ENCODE measurements at regions not wholly inside any gene's neighbourhood (a gene's known extent, or its start where the extent isn't known, plus 50 kb on each side); places are given as distances from the start of the nearest gene placed in this dataset.

DNA sequence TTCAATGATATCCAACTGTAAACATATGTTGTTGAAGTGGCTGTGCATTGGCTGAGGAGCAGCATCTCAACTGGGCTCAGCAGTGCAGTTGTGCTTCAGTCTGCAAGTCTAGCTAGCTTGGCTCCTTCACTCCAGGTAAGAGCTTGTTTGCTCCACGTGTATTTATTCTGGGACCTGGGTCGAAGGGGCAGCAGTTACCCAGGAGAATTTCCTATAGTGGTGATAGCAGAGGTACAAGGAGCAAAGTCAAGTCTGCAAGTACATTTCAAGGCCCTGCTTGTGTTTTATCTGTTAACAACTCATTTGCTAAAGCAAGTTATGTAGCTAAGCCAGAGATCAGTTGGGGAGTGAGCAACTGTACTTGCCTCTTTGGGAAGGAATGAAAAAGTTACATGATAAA lies 286.2 kb upstream of the UMPS start:
- no peak for DNase-seq (ENCODE audit: low spot score)

DNA sequence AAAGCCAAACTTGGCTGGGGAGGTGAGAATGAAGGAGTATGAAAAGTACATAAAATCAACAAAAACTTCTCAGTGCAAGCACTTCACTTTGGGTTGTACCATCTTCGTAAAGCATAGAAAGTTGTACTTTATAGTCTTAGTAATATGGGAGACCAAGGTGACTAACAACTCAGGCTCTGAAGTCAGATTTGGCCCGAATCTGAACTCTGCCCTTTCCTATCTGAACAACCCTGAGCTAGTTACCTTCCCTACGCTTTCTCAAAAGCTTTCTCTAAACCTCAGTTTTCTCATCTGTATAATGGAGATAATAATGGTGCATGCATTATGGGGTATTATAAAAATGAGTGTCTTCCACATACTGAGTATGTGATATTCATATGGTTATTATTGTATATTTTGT lies 285.4 kb upstream of the UMPS start:
- no peak for DNase-seq (ENCODE audit: low spot score)

GRCh38 chr3:124447845-124448244 lies 282.4 kb upstream of the UMPS start:
- no peak for DNase-seq (ENCODE audit: low spot score)

DNA sequence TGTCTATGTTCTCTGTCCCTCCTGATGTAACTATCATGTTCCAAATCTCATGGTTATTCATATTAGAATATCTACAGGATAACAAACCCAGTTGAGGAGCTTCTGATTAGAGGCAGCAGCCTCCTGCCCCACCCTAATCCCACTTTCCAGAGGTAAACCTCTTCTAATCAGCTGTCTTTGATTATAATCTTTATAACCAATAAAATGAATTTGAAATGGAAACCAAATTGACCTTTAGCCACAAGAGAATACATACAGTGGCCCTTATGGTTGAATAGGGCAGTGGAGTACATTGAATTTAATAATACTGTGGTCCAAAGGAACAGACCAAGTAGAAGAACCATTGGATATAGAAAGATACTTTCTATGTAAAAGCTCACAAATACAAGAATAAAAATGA lies 281.3 kb upstream of the UMPS start:
- no peak for DNase-seq (ENCODE audit: low spot score)

DNA sequence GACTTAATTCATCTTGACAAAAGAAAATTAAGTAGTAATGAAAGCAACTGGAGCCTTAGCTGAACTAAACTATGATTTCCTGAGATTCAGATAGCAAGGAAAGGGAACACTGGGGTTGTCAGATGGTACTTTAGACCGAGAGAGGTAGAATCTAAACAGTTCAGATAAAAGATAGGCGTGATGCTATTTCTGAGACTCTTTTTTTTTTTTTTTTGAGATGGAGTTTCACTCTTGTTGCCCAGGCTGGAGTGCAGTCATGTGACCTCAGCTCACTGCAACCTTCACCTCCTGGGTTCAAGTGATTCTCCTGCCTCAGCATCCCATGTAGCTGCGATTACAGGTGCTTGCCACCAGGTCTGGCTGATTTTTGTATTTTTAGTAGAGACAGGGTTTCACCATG lies 279.9 kb upstream of the UMPS start:
- DNase-seq (ENCODE audit: low spot score) = no peak

GRCh38 chr3:124451630-124452317 lies 278.5 kb upstream of the UMPS start:
- DNase-seq (ENCODE audit: low spot score) = no peak

DNA sequence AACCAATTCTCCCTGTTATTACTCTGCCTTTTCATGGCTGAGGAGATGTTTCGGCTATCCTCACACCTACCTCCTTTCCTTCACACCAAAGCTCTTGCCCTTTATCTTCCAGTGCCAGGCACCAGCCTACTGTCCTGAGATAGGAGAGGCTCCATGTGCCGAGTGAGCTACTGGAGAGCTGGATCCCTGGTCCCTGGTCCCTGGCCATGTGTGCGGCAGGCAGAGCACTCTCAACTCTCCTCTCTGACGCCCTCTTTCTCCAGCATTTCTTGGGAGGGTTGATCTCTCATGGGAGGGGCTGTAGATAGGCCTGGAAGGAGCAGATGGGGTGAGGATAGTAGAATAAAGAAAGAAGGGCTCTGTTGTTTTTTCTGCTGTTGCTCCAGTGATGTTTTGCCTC lies 277.1 kb upstream of the UMPS start:
- DNase-seq (ENCODE audit: low spot score) = no peak

DNA sequence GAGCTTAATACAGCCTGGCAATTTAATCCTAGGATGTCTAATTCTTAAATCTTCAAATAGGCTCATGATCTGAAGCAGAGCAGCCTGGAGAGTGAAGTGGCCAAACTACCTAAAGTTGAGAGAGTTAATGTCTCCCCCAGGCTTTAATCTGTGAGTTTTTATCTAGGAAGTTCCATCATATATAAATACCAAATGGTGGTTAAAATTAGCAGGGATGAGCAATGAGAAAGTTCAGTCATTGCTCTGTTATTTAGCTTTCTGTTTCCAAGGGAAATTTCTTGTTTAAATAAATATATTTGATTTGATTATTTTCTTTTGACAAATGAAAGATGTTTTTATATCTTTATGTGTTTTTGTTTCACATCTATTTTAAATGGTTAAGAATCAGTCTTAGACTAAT lies 274.4 kb upstream of the UMPS start:
- no peak for DNase-seq (ENCODE audit: low spot score)

GRCh38 chr3:124456506-124456905 lies 273.7 kb upstream of the UMPS start:
- no peak for DNase-seq (ENCODE audit: low spot score)

DNA sequence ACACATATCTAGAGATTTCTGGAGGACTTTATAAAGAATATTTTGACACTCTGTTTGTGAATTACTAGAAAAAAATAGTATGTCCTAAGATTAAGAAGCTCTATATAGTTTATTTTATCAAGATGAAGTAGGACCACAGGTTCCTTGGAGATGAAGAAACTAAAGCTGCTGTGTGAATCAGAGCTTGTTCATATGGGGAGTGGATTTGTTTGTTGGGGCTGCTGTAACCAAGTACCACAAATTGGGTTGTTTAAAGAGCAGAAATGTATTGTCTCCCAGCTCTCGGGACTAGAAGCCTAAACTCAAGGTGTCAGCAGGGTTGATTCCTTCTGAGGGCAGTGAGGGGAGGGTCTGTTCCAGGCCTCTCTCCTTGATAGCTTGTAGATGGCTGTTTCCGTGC lies 270.6 kb upstream of the UMPS start:
- DNase-seq (ENCODE audit: low spot score) = no peak

DNA sequence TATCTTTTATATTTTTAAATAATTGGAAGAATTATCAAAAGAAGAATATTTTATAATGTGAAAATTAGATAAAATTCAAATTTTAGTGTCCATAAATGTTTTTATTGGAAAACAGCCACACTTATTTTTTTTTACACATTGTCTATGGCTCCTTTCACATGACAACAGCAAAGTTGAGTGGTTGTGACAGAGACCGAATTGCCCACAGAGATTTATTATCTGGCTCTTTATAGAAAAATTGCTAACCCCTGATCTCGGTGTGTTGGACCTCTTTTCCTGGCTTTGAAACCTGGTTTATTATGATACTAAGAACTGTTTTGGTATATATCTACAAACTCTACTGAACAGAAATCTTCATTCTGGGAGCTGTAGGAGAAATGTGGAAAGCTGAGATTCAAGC lies 269.1 kb upstream of the UMPS start:
- DNase-seq (ENCODE audit: low spot score) = no peak

DNA sequence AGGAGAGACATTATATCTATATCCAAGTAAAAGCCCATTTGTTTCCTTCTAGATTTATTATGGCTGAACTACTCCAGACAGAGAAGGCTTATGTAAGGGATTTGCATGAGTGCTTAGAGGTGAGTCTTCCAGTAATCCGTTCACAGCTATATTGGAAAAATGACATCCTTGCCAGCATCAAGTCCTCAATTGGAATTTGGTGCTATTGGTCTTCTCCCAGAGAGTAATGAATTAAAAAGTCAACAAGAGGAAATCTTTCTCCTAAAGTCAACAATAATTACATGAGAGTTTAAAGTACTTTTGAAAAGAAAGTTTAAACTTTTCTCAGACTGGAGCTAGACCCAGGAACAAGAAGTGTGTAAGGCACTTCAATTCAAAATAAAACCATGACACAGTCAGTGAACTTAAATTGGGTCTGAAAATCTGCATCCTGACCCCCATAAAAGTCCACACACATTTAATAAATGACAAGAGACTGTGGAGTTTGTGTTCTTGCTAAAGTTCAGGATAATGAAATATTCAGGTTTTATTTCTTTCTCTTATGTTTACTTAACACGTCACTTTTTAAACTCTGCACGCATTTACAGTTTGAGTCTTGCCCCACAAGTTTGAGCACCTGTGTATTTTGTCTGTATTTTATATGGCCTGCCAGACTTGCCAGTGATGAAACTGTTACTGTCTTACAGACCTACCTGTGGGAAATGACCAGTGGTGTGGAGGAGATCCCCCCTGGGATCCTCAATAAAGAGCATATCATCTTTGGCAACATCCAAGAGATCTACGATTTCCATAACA lies 268.2 kb upstream of the UMPS start:
- no peak for DNase-seq (ENCODE audit: low spot score)

DNA sequence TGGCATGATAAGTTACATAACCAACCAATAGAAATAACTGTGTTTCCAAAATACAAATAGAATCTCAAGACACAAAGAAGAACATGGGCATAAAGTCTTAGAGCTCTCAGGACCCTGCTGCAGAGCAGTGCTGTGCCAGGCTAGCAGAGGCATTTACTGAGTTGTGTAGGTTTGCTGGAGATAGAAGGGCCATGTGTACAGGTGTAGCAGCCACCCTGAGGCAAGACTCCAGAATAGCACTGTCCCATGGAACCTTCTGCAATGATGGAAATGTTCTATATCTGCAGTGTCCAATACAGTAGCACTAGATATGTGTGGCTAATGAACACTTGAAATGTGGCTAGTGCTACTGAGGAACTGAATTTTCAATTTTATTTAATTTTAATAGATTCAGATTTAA lies 267.0 kb upstream of the UMPS start:
- DNase-seq (ENCODE audit: low spot score) = no peak

DNA sequence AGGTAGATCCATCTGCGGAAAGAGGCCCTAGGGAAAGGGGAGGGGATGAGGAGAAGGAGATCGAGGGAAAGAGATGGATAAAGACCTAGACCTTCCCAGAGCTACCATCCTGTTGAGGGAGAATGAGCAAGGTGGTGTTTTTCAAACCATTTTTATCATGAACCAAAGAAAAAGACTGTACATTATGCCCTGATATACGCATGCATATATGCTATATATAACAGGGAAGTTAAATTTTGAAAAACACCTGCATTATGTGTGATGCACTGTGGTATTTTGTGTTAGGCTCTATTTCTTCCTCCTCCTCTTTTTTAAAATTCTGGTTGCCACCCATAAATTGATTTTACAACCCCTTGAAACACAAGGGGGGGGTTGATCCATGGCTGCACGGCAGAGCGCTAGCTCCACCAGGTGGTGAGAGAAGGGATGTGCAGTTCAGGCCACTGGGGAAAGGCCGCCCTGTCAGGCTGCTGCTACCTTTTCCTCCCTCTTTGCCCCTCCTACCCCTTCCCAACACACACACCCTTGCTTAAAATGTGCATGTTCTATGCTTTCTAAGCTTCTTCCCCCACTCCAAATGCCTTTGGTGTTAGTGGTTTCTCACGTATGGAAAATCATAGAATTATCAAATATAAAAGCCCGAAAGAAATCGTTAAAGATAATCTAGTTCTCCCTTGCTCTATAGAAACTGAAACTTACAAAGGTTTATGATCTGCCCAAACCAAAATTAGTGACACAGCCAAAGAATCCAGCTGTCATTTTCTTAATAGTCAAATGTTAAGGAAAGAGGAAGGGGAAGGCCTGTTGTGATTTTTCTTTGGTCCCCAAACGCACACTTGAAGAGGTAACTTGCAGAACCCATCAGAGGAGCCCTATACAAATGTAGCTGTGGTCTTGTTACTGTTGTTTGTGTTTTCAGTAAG lies 262.0 kb upstream of the UMPS start:
- DNase-seq (ENCODE audit: low spot score) = peak; percentile 37

DNA sequence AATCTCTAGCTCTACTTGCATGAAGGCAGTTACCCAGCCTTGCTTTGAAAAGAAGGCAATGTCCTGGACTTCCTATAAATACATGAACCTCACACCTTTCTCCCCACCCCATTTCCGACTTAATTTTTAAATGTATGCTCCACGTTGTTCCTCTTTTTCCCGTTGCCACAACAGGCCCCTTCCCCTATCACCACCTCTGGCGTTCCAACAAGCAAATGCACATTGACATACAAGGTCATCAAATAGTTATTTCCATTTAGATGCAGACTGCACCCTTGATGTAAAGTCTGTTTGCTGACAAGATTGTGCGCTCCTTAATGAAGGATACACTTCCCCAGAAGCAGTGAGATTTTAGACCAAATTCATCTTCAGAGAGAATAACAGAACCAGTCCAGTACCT lies 260.7 kb upstream of the UMPS start:
- no peak for DNase-seq (ENCODE audit: low spot score)

GRCh38 chr3:124478830-124479229 lies 251.4 kb upstream of the UMPS start:
- no peak for DNase-seq (ENCODE audit: low spot score)

- no peak for DNase-seq (ENCODE audit: low spot score)
Observed at GRCh38 chr3:124483915-124484470, 246.3 kb upstream of the UMPS start.

- peak; percentile 68 for DNase-seq (ENCODE audit: low spot score)
Observed at GRCh38 chr3:124486324-124486723, 243.9 kb upstream of the UMPS start.

- no peak for DNase-seq (ENCODE audit: low spot score)
Observed at GRCh38 chr3:124489506-124489905, 240.7 kb upstream of the UMPS start.

DNA sequence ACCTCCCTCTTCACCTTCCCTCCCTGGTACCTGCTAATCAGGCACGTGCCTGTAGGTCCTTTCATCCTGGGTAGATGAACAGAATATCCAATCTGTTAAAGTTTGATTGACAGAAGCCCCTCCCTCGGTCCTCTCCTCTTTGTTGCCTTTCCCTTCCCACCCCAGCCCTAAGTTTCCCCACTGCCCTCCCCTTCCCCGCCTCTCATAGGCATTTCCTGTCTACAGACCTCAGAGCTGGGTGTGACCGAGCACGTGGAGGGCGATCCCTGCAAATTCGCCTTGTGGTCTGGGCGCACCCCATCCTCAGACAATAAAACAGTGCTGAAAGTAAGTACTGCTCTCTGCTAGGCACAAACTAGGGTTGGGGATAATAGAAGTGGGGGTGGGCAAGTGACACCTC lies 239.2 kb upstream of the UMPS start:
- DNase-seq (ENCODE audit: low spot score) = no peak

- DNase-seq (ENCODE audit: low spot score) = no peak
Observed at GRCh38 chr3:124491875-124492274, 238.4 kb upstream of the UMPS start.

DNA sequence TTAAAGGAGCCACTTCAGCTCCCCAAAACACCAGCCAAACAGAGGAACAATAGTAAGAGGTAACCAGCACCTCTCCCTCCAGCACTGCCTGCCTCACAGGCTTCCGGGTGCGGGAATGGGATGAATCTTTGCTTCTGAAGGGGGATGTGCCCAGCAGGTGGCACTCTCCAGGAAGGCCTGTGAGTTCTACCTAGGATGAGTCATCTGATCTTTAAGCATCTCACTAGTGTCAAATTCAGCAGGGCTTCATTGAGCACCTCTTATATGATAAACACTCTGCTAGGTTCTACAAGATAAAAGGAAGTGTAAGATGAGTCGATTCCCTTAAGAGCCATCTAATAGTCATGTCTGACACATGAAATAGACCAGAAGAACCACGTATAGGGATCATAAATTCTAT lies 237.4 kb upstream of the UMPS start:
- peak; percentile 32 for DNase-seq (ENCODE audit: low spot score)
